HS-27A (cell line): ENCODE measurements at regions not wholly inside any gene's neighbourhood (a gene's known extent, or its start where the extent isn't known, plus 50 kb on each side); places are given as distances from the start of the nearest gene placed in this dataset.

Experiments used
- DNase-seq: peaks from one replicate; pipeline ENCODE4 v3.0.0-alpha.2; 2012; ENCODE audit warnings: low read depth, missing footprints

DNA sequence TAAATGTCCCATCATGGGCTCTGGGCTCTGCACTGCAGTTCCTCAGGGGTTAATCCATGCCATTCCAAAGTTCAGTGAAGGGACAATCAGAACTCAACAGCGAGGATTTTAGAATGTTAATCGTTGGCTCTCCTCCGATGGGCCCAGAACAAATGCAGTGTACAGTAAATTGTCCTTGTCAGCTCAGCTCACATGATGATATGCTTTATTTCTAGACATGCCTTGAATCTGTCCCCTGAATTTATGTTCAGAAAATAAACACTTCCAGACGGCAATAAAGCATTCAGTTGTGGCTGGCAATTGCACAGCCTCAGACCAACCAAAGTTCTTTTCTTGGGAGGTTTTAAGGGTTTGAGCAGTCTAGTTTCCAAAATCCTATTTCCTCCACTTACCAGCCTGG lies 981.2 kb downstream of the BCL11A start:
- DNase-seq = no peak

GRCh38 chr2:59570818-59571217 lies 982.6 kb downstream of the BCL11A start:
- DNase-seq = no peak

- DNase-seq = no peak
Measured at GRCh38 chr2:59569124-59569523, 984.3 kb downstream of the BCL11A start.

GRCh38 chr2:59568461-59568860 lies 985.0 kb downstream of the BCL11A start:
- DNase-seq = no peak

DNA sequence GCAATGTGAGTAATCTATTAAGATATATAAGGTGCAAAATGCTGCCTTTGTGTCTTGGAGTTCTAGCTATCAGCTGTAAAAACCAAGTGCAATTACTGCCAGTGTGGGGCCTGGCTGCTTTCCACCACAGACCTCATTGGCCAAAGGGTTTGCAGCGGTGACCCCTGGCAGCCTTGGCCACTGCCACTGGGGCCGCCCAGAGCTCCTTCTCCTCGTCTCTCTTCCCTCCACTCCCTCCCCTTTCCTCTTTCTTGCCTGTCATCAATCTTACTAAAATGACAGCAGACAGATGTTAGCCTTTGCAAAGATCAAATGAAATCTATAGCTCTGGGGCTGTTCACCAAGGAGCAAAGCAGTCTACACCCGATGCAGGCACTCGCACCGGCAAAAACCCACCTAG lies 986.3 kb downstream of the BCL11A start:
- no peak for DNase-seq

DNA sequence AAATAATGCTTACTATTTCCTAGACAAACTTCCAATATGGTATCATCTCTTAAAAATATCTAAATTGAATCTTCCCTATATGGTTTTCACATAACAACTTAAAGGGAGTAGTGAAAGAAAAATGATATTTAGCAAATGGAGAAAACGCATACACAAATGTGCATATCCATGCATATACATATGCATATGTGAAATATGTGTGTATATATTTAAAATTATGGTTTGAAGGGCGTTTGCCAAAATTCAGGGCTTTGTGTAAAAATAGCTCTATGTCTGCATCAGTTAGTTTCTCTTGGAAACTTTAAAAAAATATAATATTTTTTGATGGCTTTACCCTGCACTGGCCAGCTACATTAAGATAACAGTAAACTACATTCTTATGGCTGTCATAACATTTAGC lies 986.7 kb downstream of the BCL11A start:
- no peak for DNase-seq

DNA sequence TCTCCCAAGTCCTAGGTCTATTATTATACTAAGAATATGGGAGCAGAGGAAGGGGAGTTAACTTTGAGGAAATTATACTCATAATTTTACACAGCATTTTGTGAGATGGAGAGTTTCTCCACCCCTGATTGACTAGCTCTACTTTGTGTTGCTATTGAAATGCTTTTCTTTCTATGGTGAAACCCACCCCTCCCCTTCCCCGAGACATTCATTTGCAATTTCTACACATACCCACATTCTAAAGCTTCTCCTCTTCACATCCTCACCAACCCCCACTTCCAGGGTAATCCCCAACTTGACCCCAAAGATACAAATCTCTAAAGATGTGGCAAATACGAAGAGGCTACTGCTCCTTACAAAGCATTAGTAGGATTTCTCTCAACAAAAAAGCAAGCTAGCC lies 992.2 kb downstream of the BCL11A start:
- DNase-seq = no peak

GRCh38 chr2:59560769-59561168 lies 992.7 kb downstream of the BCL11A start:
- DNase-seq = no peak

GRCh38 chr2:59540864-59541263 lies 1012.6 kb downstream of the BCL11A start:
- no peak for DNase-seq

DNA sequence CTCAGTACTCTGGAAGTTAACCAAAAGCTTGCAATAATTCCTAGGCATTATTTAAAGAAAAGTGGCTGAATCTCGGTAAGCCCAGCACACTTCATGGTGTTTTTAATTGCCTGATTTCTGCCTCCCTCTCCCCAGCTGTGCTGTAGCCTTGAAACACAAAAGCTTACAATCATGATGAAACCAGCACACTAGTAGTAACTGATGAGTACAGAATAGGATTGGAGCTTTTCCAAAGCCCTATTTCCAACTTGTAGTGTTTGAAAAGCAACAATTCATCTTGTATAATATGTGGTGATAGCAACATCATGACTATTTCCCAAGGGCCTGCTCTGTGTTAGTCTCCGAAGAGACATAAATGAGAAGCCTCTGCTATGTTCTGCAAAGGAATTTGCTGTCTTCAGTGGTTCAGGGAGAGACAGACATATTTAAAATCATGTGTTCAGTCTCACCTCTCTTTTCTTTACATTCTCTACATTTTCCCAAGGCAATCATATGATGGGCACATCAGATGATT lies 1015.0 kb downstream of the BCL11A start:
- no peak for DNase-seq

DNA sequence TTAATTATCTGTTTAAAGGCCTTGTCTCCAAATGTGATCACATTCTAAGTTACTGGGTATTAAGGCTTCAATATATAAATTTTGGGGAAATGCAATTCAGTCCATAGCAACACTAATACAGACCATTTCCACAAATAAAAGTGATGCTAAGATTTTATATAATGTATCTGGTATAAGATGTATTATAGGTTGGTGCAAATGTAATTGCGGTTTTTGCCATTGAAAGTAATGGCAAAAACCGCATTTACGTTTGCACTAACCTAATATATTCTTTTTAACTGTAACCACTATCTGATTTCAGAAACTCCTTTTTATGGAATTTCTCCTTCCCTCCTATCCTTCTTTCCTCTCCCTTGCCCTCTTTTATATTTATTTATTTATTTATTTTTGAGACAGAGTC lies 1020.6 kb downstream of the BCL11A start:
- no peak for DNase-seq

DNA sequence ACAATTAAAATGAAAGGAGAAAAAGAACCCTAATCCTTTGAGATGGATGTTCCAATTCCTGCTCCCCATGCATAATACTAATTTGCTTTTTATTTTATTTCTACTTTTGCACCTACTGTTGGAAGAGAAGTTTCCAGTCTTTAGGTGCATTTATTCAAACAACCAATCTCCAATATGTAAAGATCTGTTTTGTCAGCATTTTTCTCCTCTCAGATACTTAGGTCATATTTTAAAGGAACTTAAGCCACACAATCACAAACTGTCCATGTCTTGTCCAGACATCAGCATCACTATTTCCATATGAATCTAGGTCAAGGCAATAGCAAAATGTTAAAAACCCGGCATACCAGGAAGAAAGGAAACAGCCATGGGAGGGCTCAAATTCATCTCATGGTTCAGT lies 1023.2 kb downstream of the BCL11A start:
- DNase-seq = no peak

DNA sequence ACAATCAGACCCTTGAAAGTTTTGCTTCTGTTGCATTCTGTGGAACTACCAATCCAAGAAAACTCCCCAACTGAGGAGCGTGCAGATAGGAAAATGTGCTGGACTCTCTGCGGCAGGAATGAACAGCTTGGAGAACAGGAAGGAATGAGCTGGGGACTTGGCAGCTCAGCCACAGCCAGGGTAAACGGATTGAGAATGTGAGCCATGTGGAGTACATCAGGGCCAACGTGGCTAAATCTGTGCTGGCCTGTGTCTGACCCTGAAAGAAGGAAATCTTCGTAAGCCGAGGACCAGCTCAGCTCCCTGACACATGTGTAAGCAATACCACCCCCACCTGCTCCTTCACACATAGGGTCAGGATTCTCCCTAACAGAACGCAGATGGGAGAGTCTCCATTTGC lies 1023.7 kb downstream of the BCL11A start:
- DNase-seq = no peak

- DNase-seq = no peak
Measured at GRCh38 chr2:59528525-59528924, 1024.9 kb downstream of the BCL11A start.

DNA sequence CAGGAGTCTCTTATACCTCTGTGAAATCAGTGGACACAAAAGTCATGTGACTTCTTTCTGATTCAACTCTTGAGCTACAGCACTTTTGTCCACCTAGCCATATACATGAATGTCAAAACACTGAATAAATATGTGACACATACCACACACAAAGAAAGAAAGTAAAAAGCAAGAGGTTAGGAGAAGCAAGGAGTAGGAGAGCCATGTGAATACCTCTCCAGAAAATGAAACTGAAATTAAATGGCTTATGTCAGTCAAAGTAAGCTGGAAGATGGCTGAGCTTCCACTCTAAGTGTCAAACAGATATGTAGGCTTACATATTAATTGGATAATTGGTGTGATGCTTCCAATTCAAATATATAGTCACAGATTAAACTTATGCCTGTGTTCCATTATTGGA lies 1050.5 kb downstream of the BCL11A start:
- no peak for DNase-seq

- DNase-seq = no peak
Measured at GRCh38 chr2:59490994-59491393, 1062.5 kb downstream of the BCL11A start.

DNA sequence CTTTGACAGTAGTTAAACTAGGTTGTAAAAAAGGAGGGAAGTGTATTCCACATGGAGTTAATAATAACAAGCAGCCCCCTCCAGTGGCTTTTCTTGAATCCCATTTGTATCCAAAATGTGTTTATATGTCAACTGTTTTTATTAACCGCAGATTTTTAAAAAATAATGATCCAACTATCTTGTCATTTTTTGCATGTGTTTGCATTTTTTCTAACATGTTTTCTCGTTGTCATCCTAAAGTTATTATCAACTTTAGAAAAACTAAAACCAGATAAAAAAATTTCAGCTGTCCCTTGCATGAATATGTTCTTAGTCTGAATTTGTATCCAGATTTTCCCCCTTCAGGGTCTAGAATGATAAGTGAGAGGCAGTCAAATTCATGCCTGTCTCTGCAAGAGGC lies 1063.3 kb downstream of the BCL11A start:
- no peak for DNase-seq

DNA sequence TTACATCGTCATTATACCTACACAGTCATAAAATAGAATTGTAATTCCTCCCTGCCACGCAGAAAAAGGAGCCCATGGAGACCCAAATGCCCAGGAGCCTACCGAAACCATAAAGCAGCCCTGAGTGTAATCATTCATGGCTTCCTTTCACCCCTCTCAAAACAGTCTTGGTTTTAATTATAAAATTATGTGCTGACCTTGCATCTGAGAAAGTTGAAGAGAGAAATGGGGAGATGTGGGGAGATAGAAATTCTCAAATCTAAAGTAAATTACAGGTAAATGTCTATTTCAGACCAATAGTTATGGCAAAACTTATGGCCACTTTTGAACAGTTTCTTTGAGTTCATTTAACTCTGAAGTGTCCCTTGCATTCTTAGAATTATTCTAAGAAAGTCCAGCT lies 1068.8 kb downstream of the BCL11A start:
- no peak for DNase-seq

DNA sequence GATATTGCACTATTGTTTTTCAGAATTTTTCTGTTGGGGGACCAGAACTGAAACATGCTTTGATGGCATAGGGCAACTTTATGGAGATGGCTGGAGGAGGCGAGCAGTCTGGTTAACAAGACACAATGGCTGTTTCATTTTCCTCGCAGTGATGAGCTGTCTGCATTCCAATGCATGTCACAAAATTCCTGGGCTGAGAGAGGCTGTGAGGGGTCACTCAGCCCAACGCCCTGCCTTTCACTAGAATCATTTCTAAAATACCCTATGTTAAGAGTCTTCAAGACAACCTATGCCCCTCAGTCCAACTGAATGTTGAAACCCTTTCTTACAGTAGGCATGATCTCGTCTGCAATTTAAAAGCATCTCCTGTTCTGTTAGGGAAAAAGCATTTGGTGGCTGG lies 1090.0 kb downstream of the BCL11A start:
- no peak for DNase-seq

DNA sequence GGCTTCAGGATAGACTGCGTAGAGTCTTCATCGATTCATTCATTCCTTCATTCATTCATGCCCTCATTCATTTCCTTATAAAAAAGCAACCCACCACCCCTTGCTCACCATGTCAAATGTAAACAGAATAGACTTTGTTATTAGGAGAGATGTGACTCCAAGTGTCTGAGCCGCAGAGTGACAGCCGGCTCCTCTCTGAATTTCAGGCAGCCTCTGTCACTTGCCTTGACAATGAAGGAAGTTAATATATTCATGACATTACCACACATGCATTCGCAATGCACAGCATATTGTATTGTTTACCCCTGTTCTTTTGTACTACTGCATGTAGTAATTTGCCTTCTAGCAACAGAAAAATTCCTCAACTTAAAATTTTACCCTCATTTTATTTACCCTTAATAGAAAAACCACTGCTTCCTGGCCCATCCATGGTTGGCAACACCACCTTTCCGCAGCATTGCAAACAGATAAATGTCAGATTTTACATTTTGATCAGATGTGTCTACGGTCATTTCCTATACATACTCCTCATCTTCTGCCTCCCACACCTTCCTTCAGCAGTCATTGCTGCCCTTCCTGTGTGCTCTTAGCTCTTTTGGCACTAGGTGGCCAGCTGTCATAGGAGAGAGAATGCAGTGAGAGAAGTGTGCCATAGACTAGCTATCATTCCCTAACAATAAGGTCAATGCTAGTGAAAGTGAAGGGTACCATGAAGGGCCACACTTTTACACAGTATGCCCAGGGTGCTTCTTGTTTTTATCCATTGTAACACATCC lies 1090.8 kb downstream of the BCL11A start:
- DNase-seq = no peak

- DNase-seq = no peak
Measured at GRCh38 chr2:59461127-59461526, 1092.3 kb downstream of the BCL11A start.

- no peak for DNase-seq
Measured at GRCh38 chr2:59458800-59459199, 1094.7 kb downstream of the BCL11A start.

- no peak for DNase-seq
Measured at GRCh38 chr2:59456285-59456684, 1097.2 kb downstream of the BCL11A start.

DNA sequence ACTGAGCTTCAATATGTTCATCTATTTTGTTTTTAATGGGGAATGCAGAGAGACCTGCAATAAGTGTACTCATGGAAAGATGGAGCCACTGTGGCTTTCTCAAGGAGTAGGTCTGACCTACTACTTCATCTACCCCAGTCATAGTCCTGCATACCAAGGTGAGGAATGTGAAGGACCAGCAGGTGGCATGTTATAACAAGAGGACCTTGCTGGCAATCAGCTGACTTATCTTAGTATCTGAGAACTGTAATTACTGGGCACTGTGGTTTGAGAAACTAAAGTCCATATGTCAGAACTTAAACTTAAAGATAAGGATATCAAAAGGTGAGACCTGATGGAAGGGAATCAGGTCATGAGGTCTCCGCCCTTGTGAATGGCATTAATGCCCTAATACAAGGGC lies 1104.2 kb downstream of the BCL11A start:
- no peak for DNase-seq
